GM19438 (cell line): ENCODE measurements at regions not wholly inside any gene's neighbourhood (a gene's known extent, or its start where the extent isn't known, plus 50 kb on each side); places are given as distances from the start of the nearest gene placed in this dataset.
"Not testable (repeated sequence)": the region's sequence is repeated elsewhere in the genome, so short reads cannot be mapped to it uniquely, and the experiment has no call there.

Source experiments
- ATAC-seq: cut with Tn5 transposase; IDR thresholded peaks from one replicate; pipeline ENCODE4 v1.9.1; 2021; ENCODE audit warnings: low read depth; ENCODE audit not compliant: unreplicated experiment

DNA sequence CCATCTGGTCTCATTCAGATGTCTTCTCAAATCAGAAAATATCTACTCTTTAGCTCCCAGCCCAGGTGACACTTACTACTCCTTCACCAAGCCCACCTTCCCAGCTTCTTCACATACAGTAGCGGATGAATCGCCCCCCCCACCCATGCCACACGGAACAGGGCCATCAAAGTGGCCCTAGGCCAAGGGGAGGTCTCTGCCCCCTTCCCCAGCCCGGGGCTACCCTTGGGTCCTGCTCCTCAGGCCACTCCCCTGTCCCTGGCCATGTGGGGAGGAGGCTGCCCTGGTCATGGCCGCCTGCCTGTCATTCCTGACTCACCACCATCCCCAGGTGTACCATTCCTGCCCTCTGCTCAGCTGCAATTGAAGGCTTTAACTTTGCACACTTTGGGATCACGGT lies 142.8 kb downstream of the NECTIN1 start:
- no peak for ATAC-seq

DNA sequence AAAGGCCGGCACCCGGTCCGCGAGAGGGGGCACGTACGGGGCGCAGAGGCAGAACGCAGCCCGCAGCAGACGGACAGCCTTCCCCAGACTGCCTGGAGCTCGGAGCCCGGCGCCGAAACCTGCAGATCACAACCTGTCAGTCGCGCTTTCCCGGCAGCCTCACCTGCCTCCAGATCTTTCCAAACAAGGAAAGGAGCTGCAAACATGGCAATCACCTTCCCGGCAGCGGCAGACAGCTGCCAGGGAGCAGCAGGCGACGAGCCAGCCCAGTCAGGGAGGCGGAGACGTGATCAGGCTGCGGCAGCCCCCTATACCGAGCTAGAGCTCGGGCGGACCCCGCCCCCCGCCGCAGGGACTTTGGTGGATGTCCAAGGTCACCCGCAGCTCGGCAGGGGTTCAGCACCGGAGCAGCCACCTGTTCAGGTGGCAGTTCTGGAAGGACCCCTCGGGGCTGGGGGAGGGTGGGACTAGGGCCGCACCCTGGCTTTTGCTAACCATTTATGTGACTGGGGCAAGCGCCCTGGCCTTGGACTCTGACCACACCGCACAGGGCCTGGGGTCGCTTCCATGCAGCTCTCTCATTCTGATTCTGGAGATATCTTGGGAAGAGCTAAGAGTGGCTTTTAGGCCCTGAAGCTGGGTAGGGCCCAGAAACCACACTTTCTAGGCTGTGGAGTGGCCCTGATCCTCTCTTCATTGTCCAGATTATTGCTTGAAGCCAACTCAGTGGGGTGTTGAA lies 143.8 kb downstream of the NECTIN1 start:
- ATAC-seq = no peak

- ATAC-seq = no peak
Observed at GRCh38 chr11:119584193-119585042, 144.6 kb downstream of the NECTIN1 start.

DNA sequence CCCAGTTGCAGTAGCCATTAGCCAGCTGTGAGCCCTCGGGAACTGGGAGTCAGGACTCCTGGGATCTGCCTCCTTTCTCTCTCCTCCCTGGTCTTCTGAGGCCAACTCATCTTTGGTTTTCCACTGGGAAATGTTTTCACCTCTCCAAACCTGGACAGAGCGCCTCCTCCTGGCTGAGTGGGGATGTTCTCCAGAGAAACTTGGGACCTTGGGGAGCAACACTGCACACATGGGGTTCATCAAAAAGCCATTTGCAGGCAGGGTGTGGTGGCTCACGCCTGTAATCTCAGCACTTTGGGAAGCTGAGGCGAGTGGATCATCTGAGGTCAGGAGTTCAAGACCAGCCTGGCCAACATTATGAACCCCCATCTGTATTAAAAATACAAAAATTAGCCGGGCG lies 145.4 kb downstream of the NECTIN1 start:
- no peak for ATAC-seq

DNA sequence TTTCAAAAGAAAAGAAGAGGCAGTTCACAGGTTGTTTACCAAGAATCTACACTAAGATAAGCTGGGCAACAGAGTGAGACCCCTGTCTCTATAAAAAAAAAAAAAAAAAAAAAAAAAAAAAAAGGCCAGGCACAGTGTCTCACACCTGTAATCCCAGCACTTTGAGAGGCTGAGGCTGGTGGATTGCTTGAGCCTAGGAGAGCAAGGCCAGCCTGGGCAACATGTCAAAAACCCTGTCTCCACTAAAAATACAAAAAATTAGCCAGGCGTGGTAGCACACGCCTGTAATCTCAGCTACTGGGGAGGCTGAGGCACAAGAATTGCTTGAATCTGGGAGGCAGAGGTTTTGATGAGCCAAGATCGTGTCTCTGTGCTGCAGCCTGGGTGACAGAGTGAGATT lies 147.6 kb downstream of the NECTIN1 start:
- ATAC-seq = not testable (repeated sequence)

- ATAC-seq = no peak
Observed at GRCh38 chr11:119580751-119581150, 148.2 kb downstream of the NECTIN1 start.

- no peak for ATAC-seq
Observed at GRCh38 chr11:119580081-119580480, 148.9 kb downstream of the NECTIN1 start.

- ATAC-seq = no peak
Observed at GRCh38 chr11:119578521-119579191, 150.3 kb downstream of the NECTIN1 start.

DNA sequence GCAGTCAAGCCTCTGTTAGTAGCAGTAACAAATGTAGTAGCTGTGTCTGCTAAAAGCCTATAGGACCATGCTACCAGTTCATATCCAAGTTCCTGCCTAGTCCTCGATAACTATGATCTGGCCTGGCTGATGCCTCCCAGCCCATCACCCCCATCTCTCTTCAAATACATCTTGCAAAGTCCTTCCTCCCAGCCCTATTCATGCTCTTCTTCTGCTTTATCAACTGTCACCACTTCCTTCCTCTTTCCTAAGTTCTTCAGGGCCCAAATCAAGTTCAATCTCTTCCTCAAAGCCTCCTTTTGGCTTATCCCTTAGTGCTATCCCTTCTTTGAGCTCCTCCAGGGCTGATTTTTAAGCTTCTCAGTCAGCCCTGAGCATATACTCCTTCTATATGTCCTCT lies 150.9 kb upstream of the THY1 start:
- no peak for ATAC-seq

DNA sequence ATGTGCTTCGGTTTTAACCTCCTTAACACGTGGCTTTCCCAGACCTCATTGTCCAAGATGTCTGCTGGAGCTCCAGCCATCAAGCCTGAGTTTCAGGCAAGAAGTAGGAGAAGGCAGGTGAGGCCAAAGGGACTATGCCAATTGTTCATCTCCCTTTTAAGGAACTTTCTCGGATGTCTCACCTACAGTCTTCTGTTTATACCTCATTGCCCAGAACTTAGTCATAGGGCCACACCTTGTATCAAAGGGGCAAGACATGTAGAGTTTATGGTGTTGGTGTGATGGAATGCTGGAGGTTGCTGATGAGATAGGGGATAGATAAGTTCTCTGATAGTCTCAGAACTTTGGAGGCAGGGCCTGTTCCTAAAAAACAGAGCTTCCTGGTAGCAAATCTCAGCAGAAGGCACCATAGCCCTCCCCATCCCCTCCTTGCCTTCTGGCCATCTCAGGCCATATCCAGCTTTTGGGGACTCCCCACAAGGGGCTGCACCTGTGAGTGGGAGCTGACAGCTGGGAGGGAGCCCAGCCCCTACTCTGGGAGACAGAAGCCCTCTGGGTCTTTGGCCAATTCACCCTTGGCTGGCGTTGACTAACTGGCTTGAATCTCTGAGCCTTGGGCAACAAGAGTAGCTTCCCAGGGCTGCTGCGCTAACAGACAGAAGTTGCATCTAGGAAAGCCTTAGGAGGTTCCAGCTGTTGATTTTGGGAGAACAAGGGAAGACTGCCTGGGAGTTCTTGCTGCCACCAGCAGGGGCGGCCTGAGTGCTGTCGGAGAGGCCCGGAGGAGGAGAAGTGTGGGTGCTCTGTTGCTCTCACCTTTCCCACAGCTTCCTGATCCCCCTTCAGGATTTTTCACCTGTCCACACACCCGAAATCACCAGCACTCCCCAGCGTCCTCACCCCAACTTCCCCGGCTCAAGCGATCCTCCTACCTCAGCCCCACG lies 149.8 kb upstream of the THY1 start:
- ATAC-seq = no peak

DNA sequence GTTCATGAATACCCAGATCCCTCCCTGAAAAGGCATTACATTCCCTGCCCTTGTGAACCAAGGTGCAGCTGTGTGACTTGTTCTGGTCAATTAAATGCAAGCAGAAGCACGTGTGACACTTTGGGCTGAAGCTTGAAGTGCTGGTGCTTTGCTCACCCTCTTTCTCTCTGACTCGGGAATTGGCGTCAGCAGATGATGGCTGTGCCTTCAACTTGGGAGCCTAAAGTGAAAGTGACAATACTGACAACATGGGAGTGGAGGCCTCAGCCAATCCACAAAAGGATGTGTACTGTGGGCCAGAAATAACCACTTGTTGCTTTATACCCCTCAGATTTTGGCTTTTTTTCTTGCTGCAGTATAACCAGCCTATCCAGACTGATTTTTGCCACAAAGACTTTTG lies 148.3 kb upstream of the THY1 start:
- ATAC-seq = no peak

GRCh38 chr11:119567688-119568582 lies 145.0 kb upstream of the THY1 start:
- peak; percentile 83 for ATAC-seq

GRCh38 chr11:119566319-119566718 lies 143.3 kb upstream of the THY1 start:
- no peak for ATAC-seq

GRCh38 chr11:119565693-119566092 lies 142.7 kb upstream of the THY1 start:
- ATAC-seq = not testable (repeated sequence)

DNA sequence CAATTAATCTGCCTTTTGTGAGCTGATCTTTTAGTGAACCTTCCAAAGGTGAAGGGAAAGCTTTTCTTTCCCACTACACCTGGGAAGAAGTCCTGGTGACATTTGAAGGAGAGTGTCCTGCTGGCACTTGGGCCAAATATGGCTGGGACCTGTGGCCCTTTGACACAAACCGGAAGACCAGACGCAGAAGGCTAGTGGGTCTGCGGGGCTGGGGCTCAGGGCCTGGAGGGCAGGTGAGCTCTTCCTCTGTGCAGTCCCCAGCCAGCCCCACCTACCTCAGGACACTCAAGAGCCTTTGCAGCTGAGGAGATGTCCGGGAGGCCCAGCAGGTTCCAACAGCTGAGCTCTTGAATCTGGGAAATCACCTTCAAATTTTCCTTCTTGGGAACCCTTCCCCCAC lies 138.0 kb upstream of the THY1 start:
- no peak for ATAC-seq

DNA sequence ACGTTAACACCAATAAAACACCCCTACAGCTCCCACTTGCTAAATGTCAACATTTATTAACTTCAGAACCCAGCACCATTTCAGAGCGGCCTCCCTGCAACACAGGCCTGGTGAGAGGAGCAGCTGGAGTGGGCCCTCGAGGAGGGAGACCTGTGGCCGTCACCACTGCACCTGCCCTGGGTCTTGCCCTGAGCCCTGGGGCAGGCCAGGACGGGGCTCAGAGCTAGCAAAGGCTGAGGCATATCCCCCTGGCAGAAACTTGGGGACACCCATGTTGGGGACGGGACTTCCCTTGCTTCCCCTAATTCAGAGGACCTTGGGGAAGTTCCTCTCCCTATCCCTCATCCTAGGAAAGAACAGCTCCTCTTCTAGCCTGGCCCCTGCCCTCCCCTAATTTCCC lies 137.3 kb upstream of the THY1 start:
- ATAC-seq = no peak

- ATAC-seq = no peak
Observed at GRCh38 chr11:119552106-119552485, 129.1 kb upstream of the THY1 start.

DNA sequence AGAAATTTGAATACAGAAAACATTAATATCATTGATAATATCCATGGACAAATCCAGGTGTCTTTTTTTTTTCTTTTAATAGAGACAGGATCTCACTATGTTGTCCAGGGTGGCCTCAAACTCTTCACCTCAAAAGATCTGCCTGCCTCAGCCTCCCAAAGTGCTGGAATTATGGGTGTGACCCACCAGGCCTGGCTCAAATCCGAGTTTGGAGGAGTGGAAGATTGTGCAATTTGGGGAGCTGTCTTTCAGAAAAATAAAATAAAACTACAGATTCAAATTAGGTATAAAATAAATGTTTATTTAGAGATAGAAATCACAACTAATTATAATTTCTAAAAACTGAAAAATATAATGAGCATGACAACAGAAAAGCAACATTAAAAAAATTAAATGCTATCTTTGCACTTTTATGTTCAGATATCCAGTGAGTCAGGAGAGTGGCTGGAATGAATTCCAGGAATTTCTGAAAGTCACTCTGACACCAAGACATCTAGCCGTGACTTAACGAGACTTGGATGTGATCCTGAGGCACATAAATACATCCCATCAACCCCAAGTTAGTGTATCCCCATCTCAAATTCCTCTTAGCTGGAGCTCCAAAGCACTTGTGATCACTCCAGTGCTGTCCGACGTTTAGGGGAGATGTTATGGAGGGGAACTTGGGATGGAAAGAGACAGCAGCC lies 128.6 kb upstream of the THY1 start:
- ATAC-seq = no peak
